K562 (cell line): ENCODE measurements at regions not wholly inside any gene's neighbourhood (a gene's known extent, or its start where the extent isn't known, plus 50 kb on each side); places are given as distances from the start of the nearest gene placed in this dataset.
"Not testable (repeated sequence)": the region's sequence is repeated elsewhere in the genome, so short reads cannot be mapped to it uniquely, and the experiment has no call there.

Experiments used
- ATAC-seq: fragments of 200-7000 bp; cut with Tn5 transposase; 3 replicates; pipeline ENCODE4 v1.9.1; 2020; ENCODE audit warnings: moderate library complexity
- BruUV-seq: library from RNA; stranded (reverse); fragments of 400-500 nt; replicated peaks from 2 replicates; lab custom pipeline; 2021; lab: Mats Ljungman, UMichigan
- CTCF ChIA-PET: fragments of 300-600 bp; formaldehyde crosslinking; extraction: SDS; loops from one replicate; lab custom pipeline; 2021; ENCODE audit warnings: low intra/inter-chr PET ratio; lab: Yijun Ruan, JAX
- POLR2A ChIA-PET: fragments of 300-600, 350-650 bp; sonication (Branson Sonifier 250); formaldehyde crosslinking; extraction: SDS; loops from one replicate; lab custom pipeline; 2021; ENCODE audit warnings: antibody characterized with exemption, inconsistent platforms; lab: Yijun Ruan, JAX
- DNase-seq, 4 experiments: peaks; one replicate each; pipeline versions ENCODE4 v3.0.0 to v3.0.0-alpha.2; 2011 to 2018; ENCODE audit warnings: low spot score in 3 of 4, mixed read lengths in 3 of 4; ENCODE audit errors: extremely low read depth in 1 of 4
- FAIRE-seq: peaks from 2 replicates; lab custom pipeline; 2011; peaks lifted over from hg19 to GRCh38; lab: Jason Lieb, UNC
- H2AFZ ChIP-seq: 2 replicates; pipeline ENCODE4 v1.6.0; 2011; ENCODE audit warnings: low read depth, low read length, control low read depth, inconsistent platforms
- H3K27ac ChIP-seq: fragments of 200-600 bp; 3 replicates; pipeline ENCODE4 v1.8.0; 2011; ENCODE audit warnings: low read depth, mild to moderate bottlenecking, control low read depth, inconsistent platforms, low read length, moderate library complexity, mixed read lengths; ENCODE audit errors: extremely low read depth
- H3K27me3 ChIP-seq, 2 experiments: fragments of 300-600 bp in 1 of 2; 2 replicates in 1 of 2; 3 replicates in 1 of 2; pipeline versions ENCODE4 v1.6.0 to v1.8.0; 2011; ENCODE audit warnings: inconsistent platforms in 2 of 2, low read length in 2 of 2, mild to moderate bottlenecking in 1 of 2, mixed read lengths in 1 of 2, moderate library complexity in 1 of 2; ENCODE audit not compliant: control insufficient read depth in 2 of 2, insufficient read depth in 2 of 2
- H3K36me3 ChIP-seq: fragments of 300-600 bp; 3 replicates; pipeline ENCODE4 v1.8.0; 2011; ENCODE audit warnings: mild to moderate bottlenecking, low read length, inconsistent platforms; ENCODE audit not compliant: control insufficient read depth, insufficient read depth
- H3K4me1 ChIP-seq, 2 experiments: fragments of 200-600 bp in 1 of 2; replicated peaks in 1 of 2; 2 replicates in 1 of 2; 3 replicates in 1 of 2; pipeline versions ENCODE4 v1.5.1 to v1.8.0; 2011; ENCODE audit warnings: inconsistent platforms in 2 of 2, low read length in 2 of 2, mild to moderate bottlenecking in 1 of 2, mixed read lengths in 1 of 2, moderate library complexity in 1 of 2; ENCODE audit not compliant: control insufficient read depth in 2 of 2, insufficient read depth in 2 of 2
- H3K4me2 ChIP-seq: 2 replicates; pipeline ENCODE4 v1.6.1; 2011; ENCODE audit warnings: low read length, control low read depth, inconsistent platforms, mixed read lengths; ENCODE audit not compliant: insufficient read depth
- H3K4me3 ChIP-seq: fragments of 200-600 bp; sonication (generic), shearing (Covaris generic); 2 replicates; pipeline ENCODE4 v1.5.1; 2016; ENCODE audit warnings: control low read depth, inconsistent platforms
- H3K79me2 ChIP-seq: fragments of 200-600 bp; 3 replicates; pipeline ENCODE4 v1.8.0; 2011; ENCODE audit warnings: low read length, inconsistent platforms; ENCODE audit not compliant: control insufficient read depth, insufficient read depth
- H3K9ac ChIP-seq, 2 experiments: 2 replicates each; pipeline versions ENCODE4 v1.6.0 to v1.6.1; 2011; ENCODE audit warnings: low read depth in 2 of 2, low read length in 2 of 2, control low read depth in 1 of 2, inconsistent platforms in 1 of 2, mild to moderate bottlenecking in 1 of 2, mixed read lengths in 1 of 2; ENCODE audit not compliant: insufficient read depth in 1 of 2
- H3K9me1 ChIP-seq: one replicate; pipeline ENCODE4 v1.6.0; 2011; ENCODE audit warnings: inconsistent platforms, mild to moderate bottlenecking, low read length, moderate library complexity; ENCODE audit not compliant: control insufficient read depth, insufficient read depth
- H3K9me3 ChIP-seq: replicated peaks from 2 replicates; pipeline ENCODE4 v1.5.1; 2011; ENCODE audit warnings: low read depth, low read length, inconsistent platforms; ENCODE audit not compliant: control insufficient read depth, insufficient read depth
- H4K20me1 ChIP-seq: replicated peaks from 2 replicates; pipeline ENCODE4 v1.6.1; 2011; ENCODE audit warnings: low read length, inconsistent platforms, mixed read lengths; ENCODE audit not compliant: control insufficient read depth, insufficient read depth
- MEIS2 ChIP-seq: fragments of 450-650 bp; IDR thresholded peaks from 2 replicates; pipeline ENCODE4 v1.6.1; 2014; ENCODE audit warnings: mild to moderate bottlenecking; ENCODE audit not compliant: partially characterized antibody
- PBX2 ChIP-seq, 2 experiments: IDR thresholded peaks in 1 of 2; conservative IDR thresholded peaks in 1 of 2; 2 replicates each; pipeline ENCODE4 v1.6.1; 2016; ENCODE audit warnings: low read depth in 2 of 2, mild to moderate bottlenecking in 1 of 2, missing compliant biosample characterization in 1 of 2, missing genetic modification characterization in 1 of 2, moderate library complexity in 1 of 2
- SAFB2 ChIP-seq: fragments of 200-400 bp; formaldehyde crosslinking; IDR thresholded peaks from 2 replicates; pipeline ENCODE4 v1.6.1; 2018; ENCODE audit warnings: borderline replicate concordance, low read length, low read depth, moderate library complexity; ENCODE audit not compliant: severe bottlenecking
- WGBS: fragments of 100-300 bp; shearing (Covaris generic); methylation state at CpG from one replicate; pipeline ENCODE4 v1.1.6; 2016; ENCODE audit warnings: low coverage, mixed read lengths; ENCODE audit not compliant: insufficient coverage; ENCODE audit errors: missing lambda C conversion rate; 5-methylcytosine and 5-hydroxymethylcytosine counted together
- in situ Hi-C: fragments of 300-500 bp; cut with MboI; formaldehyde crosslinking; loops from 4 replicates; pipeline ENCODE4 v1.15.0; 2018; ENCODE audit warnings: inconsistent platforms, mixed read lengths
- intact Hi-C: fragments of 100-400 bp; cut with micrococcal nuclease; formaldehyde crosslinking; loops from 2 replicates; pipeline ENCODE4 v1.14.2; 2022
- TF ChIP-seq, protein P1 (sequence below): fragments of 450-650 bp; IDR thresholded peaks from 2 replicates; pipeline ENCODE4 v1.6.1; 2016

GRCh38 chr13:33571618-33572017 lies 246.3 kb upstream of the RFC3 start:
- intact Hi-C loops = no loop called here
- no peak for ATAC-seq
- Histone ChIP-seq H3K9ac (no peak overlapping the region), H2AFZ (no peak overlapping the region), H3K4me3 (no peak overlapping the region), H3K9me3 (no peaks in the 10 kb centered on the region), H3K4me2 (no peak overlapping the region), H3K9me1 (no peaks in the 10 kb centered on the region), H3K4me1 (no peaks in the 10 kb centered on the region), H3K79me2 (no peaks in the 10 kb centered on the region), H4K20me1 (no peaks in the 10 kb centered on the region), H3K36me3 (no peaks in the 10 kb centered on the region), H3K27me3 (no peaks in the 10 kb centered on the region), H3K27ac (no peak overlapping the region)
- FAIRE-seq = no peak
- no peak for DNase-seq
- 0% methylated on average over 1 of the region's 1 CpG for WGBS
- CTCF ChIA-PET = no interaction called here
- TF ChIP-seq SAFB2 = no peak
- in situ Hi-C loops = no loop called here
- no TSS peak for BruUV-seq
- POLR2A ChIA-PET = interaction anchor here (0.6 kb wide), 1 partner anchor 90 kb away, joined by 3 read pairs; no protein-coding TSS in a partner anchor

- intact Hi-C loops; FAIRE-seq; H2AFZ ChIP-seq; H3K9me1 ChIP-seq; H4K20me1 ChIP-seq; BruUV-seq; in situ Hi-C loops; H3K9ac ChIP-seq; ATAC-seq; CTCF ChIA-PET; H3K79me2 ChIP-seq; H3K4me3 ChIP-seq; DNase-seq; H3K9me3 ChIP-seq; H3K27ac ChIP-seq; H3K27me3 ChIP-seq; H3K36me3 ChIP-seq; H3K4me2 ChIP-seq; H3K4me1 ChIP-seq; TF ChIP-seq PBX2 (CRISPR knock-in tag; IDR thresholded peaks at IDR 0.05; ENCODE audit: low read depth): not testable (repeated sequence)
- POLR2A ChIA-PET = interaction anchor here (0.6 kb wide), 1 partner anchor 90 kb away, joined by 3 read pairs; no protein-coding TSS in a partner anchor
- TF ChIP-seq MEIS2 (peak; percentile 39), PBX2 (tag; conservative IDR thresholded peaks at IDR 0.05; ENCODE audit: low read depth) (peak; percentile 69)
- TF ChIP-seq, protein P1, sequence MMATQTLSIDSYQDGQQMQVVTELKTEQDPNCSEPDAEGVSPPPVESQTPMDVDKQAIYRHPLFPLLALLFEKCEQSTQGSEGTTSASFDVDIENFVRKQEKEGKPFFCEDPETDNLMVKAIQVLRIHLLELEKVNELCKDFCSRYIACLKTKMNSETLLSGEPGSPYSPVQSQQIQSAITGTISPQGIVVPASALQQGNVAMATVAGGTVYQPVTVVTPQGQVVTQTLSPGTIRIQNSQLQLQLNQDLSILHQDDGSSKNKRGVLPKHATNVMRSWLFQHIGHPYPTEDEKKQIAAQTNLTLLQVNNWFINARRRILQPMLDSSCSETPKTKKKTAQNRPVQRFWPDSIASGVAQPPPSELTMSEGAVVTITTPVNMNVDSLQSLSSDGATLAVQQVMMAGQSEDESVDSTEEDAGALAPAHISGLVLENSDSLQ = peak; percentile 48
- 5% methylated on average over 2 of the region's 2 CpGs for WGBS
These were observed 245.6 kb upstream of the RFC3 start for GRCh38 chr13:33572322-33572721.
